Myocyte (in vitro differentiated cells): ENCODE measurements at regions not wholly inside any gene's neighbourhood (a gene's known extent, or its start where the extent isn't known, plus 50 kb on each side); places are given as distances from the start of the nearest gene placed in this dataset.
A peak's percentile ranks its signal among the peaks of the same experiment; 100 is the strongest.
"Not testable (repeated sequence)": the region's sequence is repeated elsewhere in the genome, so short reads cannot be mapped to it uniquely, and the experiment has no call there.

ENCODE experiments used
- DNase-seq: peaks from one replicate; pipeline ENCODE4 v3.0.0-alpha.2; 2012; ENCODE audit warnings: low read depth

GRCh38 chr5:122599000-122599399 lies 175.9 kb upstream of the SNX2 start:
- DNase-seq, result no peak

GRCh38 chr5:122600924-122601323 lies 174.0 kb upstream of the SNX2 start:
- DNase-seq, result no peak

GRCh38 chr5:122602700-122603099 lies 172.2 kb upstream of the SNX2 start:
- DNase-seq, result no peak

- no peak for DNase-seq
Observed at GRCh38 chr5:122605236-122605635, 169.6 kb upstream of the SNX2 start.

- DNase-seq, result no peak
Observed at GRCh38 chr5:122607818-122608217, 167.1 kb upstream of the SNX2 start.

- DNase-seq, result no peak
Observed at GRCh38 chr5:122608222-122608621, 166.7 kb upstream of the SNX2 start.

- no peak for DNase-seq
Observed at GRCh38 chr5:122611406-122611805, 163.5 kb upstream of the SNX2 start.

GRCh38 chr5:122612901-122613300 lies 162.0 kb upstream of the SNX2 start:
- no peak for DNase-seq

GRCh38 chr5:122615146-122615545 lies 159.7 kb upstream of the SNX2 start:
- DNase-seq, result no peak

- no peak for DNase-seq
Observed at GRCh38 chr5:122615832-122616231, 159.0 kb upstream of the SNX2 start.

GRCh38 chr5:122618046-122618445 lies 156.8 kb upstream of the SNX2 start:
- not testable (repeated sequence) for DNase-seq

- DNase-seq, result not testable (repeated sequence)
Observed at GRCh38 chr5:122620768-122621167, 154.1 kb upstream of the SNX2 start.

GRCh38 chr5:122628714-122629113 lies 146.2 kb upstream of the SNX2 start:
- not testable (repeated sequence) for DNase-seq

- no peak for DNase-seq
Observed at GRCh38 chr5:122629121-122629677, 145.7 kb upstream of the SNX2 start.

- no peak for DNase-seq
Observed at GRCh38 chr5:122638581-122638980, 136.3 kb upstream of the SNX2 start.

GRCh38 chr5:122639033-122639432 lies 135.8 kb upstream of the SNX2 start:
- DNase-seq, result no peak

GRCh38 chr5:122639864-122640263 lies 135.0 kb upstream of the SNX2 start:
- DNase-seq, result no peak

- DNase-seq, result no peak
Observed at GRCh38 chr5:122649080-122649479, 125.8 kb upstream of the SNX2 start.

- no peak for DNase-seq
Observed at GRCh38 chr5:122653087-122654017, 121.5 kb upstream of the SNX2 start.

- no peak for DNase-seq
Observed at GRCh38 chr5:122656160-122656559, 118.7 kb upstream of the SNX2 start.

GRCh38 chr5:122656577-122656976 lies 118.3 kb upstream of the SNX2 start:
- DNase-seq, result no peak

GRCh38 chr5:122661496-122662180 lies 113.2 kb upstream of the SNX2 start:
- DNase-seq, result peak; percentile 17
